ENCODE measurements at regions not wholly inside any gene's neighbourhood (a gene's known extent, or its start where the extent isn't known, plus 50 kb on each side); places are given as distances from the start of the nearest gene placed in this dataset.
"Not testable (repeated sequence)": the region's sequence is repeated elsewhere in the genome, so short reads cannot be mapped to it uniquely, and the experiment has no call there.

GRCh38 chr9:20235206-20235605 is 387.1 kb downstream of the MLLT3 start:
- not testable (repeated sequence) for TF ChIP-seq MYC (IDR thresholded peaks at IDR 0.05; ENCODE audit: low read depth, low read length); POLR2A (IDR thresholded peaks at IDR 0.05; ENCODE audit: low read depth, low read length); EZH2 (IDR thresholded peaks at IDR 0.05; ENCODE audit: borderline replicate concordance, low read depth, low read length, severe bottlenecking); CTCF (IDR thresholded peaks at IDR 0.05; ENCODE audit: extremely low read depth in 1 of 2, insufficient read depth in 1 of 2, low read depth in 1 of 2, low read length in 2 of 2)

All from endothelial cell of umbilical vein (primary cell).